Heart left ventricle (tissue), 16 donors: ENCODE measurements at regions not wholly inside any gene's neighbourhood (a gene's known extent, or its start where the extent isn't known, plus 50 kb on each side); places are given as distances from the start of the nearest gene placed in this dataset.

Source experiments
- ATAC-seq, 4 donors: fragments of 200-7000 bp; cut with Tn5 transposase; one replicate each; pipeline ENCODE4 v1.9.1; 2020 to 2022; ENCODE audit warnings: moderate library complexity in 4 of 4, mild to moderate bottlenecking in 3 of 4, moderate number of reproducible peaks in 1 of 4
- DNase-seq, 5 donors: peaks; one replicate each; pipeline ENCODE4 v3.0.0-alpha.2; 2020
- H3K27ac ChIP-seq, 12 donors: fragments of 200-600 bp; sonication (generic) in 4 of 12; one replicate each; pipeline versions ENCODE4 v1.5.0 to v1.8.0; 2016 to 2022; ENCODE audit warnings: mild to moderate bottlenecking in 2 of 12
- H3K27me3 ChIP-seq, 9 donors: fragments of 200-600 bp; sonication (generic) in 2 of 9; one replicate each; pipeline versions ENCODE4 v1.5.1 to v1.8.0; 2016 to 2022; ENCODE audit warnings: mild to moderate bottlenecking in 3 of 9
- H3K36me3 ChIP-seq, 9 donors: fragments of 200-600 bp; sonication (generic) in 2 of 9; one replicate each; pipeline versions ENCODE4 v1.5.0 to v1.8.0; 2018 to 2022; ENCODE audit warnings: mild to moderate bottlenecking in 2 of 9
- H3K4me1 ChIP-seq, 12 donors: fragments of 200-600 bp; sonication (generic) in 4 of 12; one replicate each; pipeline versions ENCODE4 v1.5.0 to v1.8.0; 2016 to 2022; ENCODE audit warnings: mild to moderate bottlenecking in 3 of 12
- H3K4me3 ChIP-seq, 12 donors: fragments of 200-600 bp; sonication (generic) in 4 of 12; one replicate each; pipeline versions ENCODE4 v1.5.0 to v1.8.0; 2017 to 2022; ENCODE audit warnings: mild to moderate bottlenecking in 9 of 12, moderate library complexity in 4 of 12
- H3K9me3 ChIP-seq, 12 donors: fragments of 200-600 bp; sonication (generic) in 4 of 12; one replicate each; pipeline versions ENCODE4 v1.5.0 to v1.8.0; 2016 to 2022; ENCODE audit warnings: mild to moderate bottlenecking in 1 of 12
- CTCF ChIP-seq, 12 donors: fragments of 200-600 bp; sonication (generic) in 4 of 12; IDR thresholded peaks; one replicate each; pipeline versions ENCODE4 v1.5.0 to v1.8.0; 2018 to 2022; ENCODE audit warnings: antibody characterized with exemption in 12 of 12, mild to moderate bottlenecking in 5 of 12
- POLR2A ChIP-seq, 2 donors: fragments of 450-650 bp; IDR thresholded peaks; one replicate each; pipeline ENCODE4 v1.6.1; 2017; ENCODE audit warnings: antibody characterized with exemption in 2 of 2, mild to moderate bottlenecking in 2 of 2, moderate library complexity in 2 of 2
- WGBS, 4 donors: extraction: QIAGEN DNeasy Blood & Tissue Kit in 2 of 4; methylation state at CpG; one replicate each; pipeline versions ENCODE4 v1.1.5 to v1.1.7; 2013 to 2018; 5-methylcytosine and 5-hydroxymethylcytosine counted together
- intact Hi-C, 10 donors: fragments of 100-400 bp; cut with DNase I; formaldehyde crosslinking; loops; one replicate each; pipeline versions ENCODE4 v1.11.1 to v1.14.2; 2022
- donor health status: ischemic (EF 13 %, LVEDD 7.1; RV severe dilation, severe dysfunction).
- donor health status: healthy with polysubstance abuse.
- donor health status: DM: no; HTN: yes; CAD: no.
- donor health status: DM: no; HTN: no; CAD: no.
- donor health status: ischemic (EF 25% LVEDD 6.9; RV normal size, moderate dysfunction).
- donor health status: ischemic (EF 25% LVEDD 5.7; RV mildly dilated, moderate dysfunction).
- donor health status: healthy.
- donor health status: DM: yes; HTN: yes; CAD: no.
- donor health status: ischemic (EF 35%, LVEDD 5.7; RV mildly dilated, moderate dysfunction).
- donor health status: nonischemic (EF 11% LVEDD 7.7; RV severe dilation, severe dysfunction).
- donor health status: DM: yes; HTN: yes; CAD: no.
- donor health status: PGD.
- donor health status: ischemic (EF 29% LVEDD 5.4; RV normal size, mild dysfunction).
- donor health status: nonischemic (EF 23%, LVEDD 6.1; RV moderate dilation, normal function).

- ATAC-seq (no peak), DNase-seq (no peak)
- Histone ChIP-seq H3K4me1 (peaks cover 0 to 5% (median 0%) of the 10 kb centered on the region in 12 donors), H3K27me3 (no peaks in the 10 kb centered on the region), H3K4me3 (no peak overlapping the region), H3K27ac (no peak overlapping the region), H3K36me3 (no peaks in the 10 kb centered on the region), H3K9me3 (no peaks in the 10 kb centered on the region)
- intact Hi-C loops: no loop called here
- WGBS, 4 donors: 76 to 86% (median 82%) methylated on average over 1 of the region's 1 CpG
- no peak for TF ChIP-seq CTCF (IDR thresholded peaks at IDR 0.05)
- TF ChIP-seq POLR2A (IDR thresholded peaks at IDR 0.05): no peak
These were observed 68.7 kb downstream of the MEPE start for GRCh38 chr4:87901422-87901992.

DNA sequence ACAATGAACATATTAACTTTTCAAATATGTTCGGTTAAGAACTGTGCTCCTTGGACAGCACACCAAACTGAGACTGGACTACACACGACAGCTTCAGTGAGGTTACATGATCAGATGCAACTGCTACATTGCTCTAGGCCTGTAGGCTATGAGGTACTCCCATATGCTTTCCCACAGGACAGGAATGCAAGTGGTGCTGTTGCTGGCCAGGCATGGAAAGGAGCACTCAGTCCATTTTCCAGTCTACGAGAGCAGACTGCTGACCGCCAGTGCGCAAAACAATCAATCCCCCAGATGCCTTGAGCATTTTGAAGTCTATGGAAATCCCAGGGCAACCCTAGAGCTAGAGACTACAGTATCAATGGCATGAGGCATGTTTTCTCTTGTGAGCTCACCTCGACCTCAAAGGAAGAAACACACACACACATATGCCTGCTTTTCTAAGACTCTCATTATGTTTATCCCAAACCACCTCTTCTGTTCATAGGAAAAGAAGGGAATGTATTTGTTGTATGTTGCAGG lies 70.8 kb upstream of the SPP1 start:
- H3K36me3 ChIP-seq: no peaks in the 10 kb centered on the region
- no peaks in the 10 kb centered on the region for H3K4me1 ChIP-seq
- DNase-seq (no peak), ATAC-seq (no peak)
- WGBS, 4 donors: 88 to 92% (median 92%) methylated on average over 6 of the region's 6 CpGs
- no peaks in the 10 kb centered on the region for H3K27me3 ChIP-seq
- intact Hi-C loops: no loop called here
- no peaks in the 10 kb centered on the region for H3K9me3 ChIP-seq
- no peak overlapping the region for H3K27ac ChIP-seq
- H3K4me3 ChIP-seq: no peak overlapping the region
- TF ChIP-seq CTCF (IDR thresholded peaks at IDR 0.05): no peak
- TF ChIP-seq POLR2A (IDR thresholded peaks at IDR 0.05): no peak

- TF ChIP-seq POLR2A (IDR thresholded peaks at IDR 0.05) (no peak), CTCF (IDR thresholded peaks at IDR 0.05) (no peak)
- no peak overlapping the region for H3K27ac ChIP-seq
- no peaks in the 10 kb centered on the region for H3K9me3 ChIP-seq
- H3K36me3 ChIP-seq: no peaks in the 10 kb centered on the region
- peaks cover 0 to 25% (median 10%) of the 10 kb centered on the region in 12 donors for H3K4me1 ChIP-seq
- DNase-seq (no peak), ATAC-seq (no peak)
- no peak overlapping the region for H3K4me3 ChIP-seq
- H3K27me3 ChIP-seq: no peaks in the 10 kb centered on the region
- WGBS, 4 donors: 73 to 83% (median 80%) methylated on average over 1 of the region's 1 CpG
- intact Hi-C loops: no loop called here
These were observed 67.2 kb upstream of the SPP1 start for GRCh38 chr4:87908336-87908735.

GRCh38 chr4:87910795-87911194 lies 64.7 kb upstream of the SPP1 start:
- no peak for ATAC-seq
- no peak for TF ChIP-seq POLR2A (IDR thresholded peaks at IDR 0.05)
- TF ChIP-seq CTCF (IDR thresholded peaks at IDR 0.05): no peak
- Histone ChIP-seq H3K9me3 (no peaks in the 10 kb centered on the region), H3K4me3 (no peak overlapping the region), H3K27me3 (no peaks in the 10 kb centered on the region), H3K27ac (peak overlapping the region in 5 of 12 donors; percentile 21 to 50 (median 26)), H3K36me3 (no peaks in the 10 kb centered on the region), H3K4me1 (peaks cover 0 to 25% (median 10%) of the 10 kb centered on the region in 12 donors)
- 67 to 75% (median 69%) methylated on average over 5 of the region's 5 CpGs for WGBS, 4 donors
- intact Hi-C loops: no loop called here
- no peak for DNase-seq
